DMS 273 (cell line): ENCODE measurements at regions not wholly inside any gene's neighbourhood (a gene's known extent, or its start where the extent isn't known, plus 50 kb on each side); places are given as distances from the start of the nearest gene placed in this dataset.

Source experiments
- DNase-seq: peaks from one replicate; lab custom pipeline; 2025; ENCODE audit not compliant: unreplicated experiment; lab: John Stamatoyannopoulos, UW

DNA sequence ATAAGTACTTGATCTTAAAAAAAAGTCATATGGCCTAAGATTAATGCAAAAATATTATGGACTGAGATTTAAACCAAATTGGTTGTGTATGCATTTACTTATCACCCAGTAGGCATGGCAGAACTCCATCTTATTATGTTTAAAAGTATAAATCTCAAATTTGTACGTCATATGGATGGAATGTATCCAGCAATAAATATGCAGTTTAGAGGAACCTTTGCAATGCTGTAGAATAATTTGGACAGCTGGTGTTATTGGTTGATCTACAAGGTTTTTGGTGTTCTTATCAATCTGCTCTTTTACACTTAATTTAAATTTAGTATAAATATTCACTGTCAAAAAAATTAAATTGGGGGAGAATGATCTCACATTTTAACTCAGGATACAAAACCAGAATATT, 640.2 kb downstream of the SATB2 start:
- DNase-seq, result no peak

DNA sequence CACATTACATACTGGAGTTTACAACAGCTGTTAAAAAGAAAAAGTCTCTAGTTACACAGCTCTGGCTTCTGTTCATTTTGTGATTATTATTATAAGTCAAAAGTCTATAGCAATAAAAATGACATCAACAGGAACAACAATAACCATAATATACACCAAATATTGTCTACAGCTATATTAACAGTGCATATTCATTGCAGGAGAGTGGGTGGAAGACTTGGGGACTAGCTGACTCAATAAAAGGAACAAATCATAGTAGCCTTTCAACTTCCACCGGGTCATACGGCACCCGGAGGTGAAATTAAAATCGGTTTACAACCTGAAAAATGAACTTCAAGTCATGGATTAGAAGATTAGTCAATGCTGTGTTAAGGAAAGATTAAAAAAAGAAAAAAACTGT, 642.1 kb downstream of the SATB2 start:
- no peak for DNase-seq

DNA sequence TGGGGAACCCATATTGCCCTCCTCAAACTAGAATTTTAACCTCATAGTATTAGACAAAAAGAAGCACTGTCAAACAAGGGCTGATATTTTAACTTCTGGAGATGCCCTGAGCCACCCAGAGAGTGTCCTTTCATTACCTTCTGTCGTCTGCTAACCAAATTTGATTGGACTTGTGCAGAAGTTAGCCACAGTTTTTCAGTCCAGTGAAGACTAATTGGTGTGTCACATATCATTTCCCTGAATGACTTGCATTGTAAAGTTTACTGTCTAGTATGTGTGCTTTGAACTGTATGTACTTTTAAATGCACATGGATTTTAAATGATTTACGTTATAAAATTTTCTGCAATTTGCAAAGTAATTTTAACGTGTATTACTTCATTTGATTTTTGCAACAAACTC, 646.5 kb downstream of the SATB2 start:
- DNase-seq, result no peak

DNA sequence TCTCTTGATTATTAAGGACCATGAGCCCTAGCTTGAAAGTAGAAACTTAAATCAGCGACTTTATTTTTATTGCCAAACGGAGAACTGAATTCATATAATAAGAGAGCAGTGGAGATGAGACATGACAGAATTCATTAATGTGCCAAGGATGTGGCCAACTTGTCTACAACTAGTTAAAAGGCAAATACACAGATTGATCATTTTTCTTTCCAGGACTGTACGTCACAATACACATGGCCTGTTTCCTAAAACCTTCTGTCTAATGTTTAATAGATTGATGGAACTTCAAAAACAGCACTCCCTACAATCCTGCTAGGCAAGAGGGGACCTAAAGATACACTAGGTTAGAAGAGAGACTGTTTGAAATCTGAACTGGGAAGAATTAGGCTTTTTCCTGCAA, 647.8 kb downstream of the SATB2 start:
- no peak for DNase-seq

DNA sequence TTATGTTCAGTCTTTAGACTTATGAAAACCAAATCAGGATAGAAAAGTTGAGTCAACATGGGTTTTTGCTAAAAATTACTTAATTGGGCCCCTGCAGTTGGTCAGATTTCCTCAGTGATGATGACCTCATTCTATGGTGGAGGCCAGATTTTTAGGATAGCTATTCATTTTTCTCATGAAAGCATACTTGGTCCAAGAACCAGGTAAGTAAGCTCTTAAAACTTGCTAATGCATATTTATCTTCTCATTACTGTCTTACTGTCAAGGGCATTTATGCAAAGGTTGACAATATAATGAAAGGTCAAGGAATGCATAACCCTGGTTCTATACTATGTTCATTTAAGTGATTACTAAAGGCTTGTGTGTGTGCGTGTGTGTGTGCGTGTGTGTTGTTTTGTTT, 650.6 kb downstream of the SATB2 start:
- DNase-seq, result no peak

DNA sequence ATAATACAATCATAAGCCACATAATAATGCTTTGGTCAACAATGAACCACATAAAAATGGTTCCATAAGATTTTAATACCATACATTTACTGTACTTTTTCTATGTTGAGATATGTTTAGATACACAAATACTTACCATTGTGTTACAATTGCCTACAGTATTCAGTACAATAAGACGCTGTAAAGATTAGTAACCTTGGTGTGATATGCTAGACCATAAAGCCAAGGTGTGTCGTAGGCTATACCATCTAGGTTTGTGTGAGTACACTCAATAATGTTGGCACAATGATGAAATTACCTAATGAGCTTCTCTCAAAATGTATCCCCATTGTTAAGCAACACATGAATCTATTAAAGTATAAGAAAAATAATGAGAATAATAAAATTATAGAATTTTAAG, 662.3 kb downstream of the SATB2 start:
- no peak for DNase-seq

DNA sequence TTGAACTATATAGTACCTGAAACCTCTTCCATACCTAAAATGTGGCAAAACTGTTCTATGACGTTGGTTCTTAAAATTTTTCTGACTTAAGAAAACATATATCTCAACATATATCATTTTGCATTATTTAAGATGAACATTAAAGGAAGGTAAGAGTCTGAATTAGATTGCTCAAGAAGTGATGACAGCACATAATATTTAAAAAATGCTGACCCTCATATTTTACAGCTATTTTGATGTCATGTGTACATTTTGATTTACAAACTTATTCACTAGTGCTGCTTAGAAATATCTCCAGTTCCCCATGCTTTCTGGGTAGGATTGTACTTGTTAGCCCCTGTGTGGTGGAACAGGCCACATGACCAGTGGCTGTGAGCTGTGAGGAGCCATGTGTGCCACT, 666.1 kb downstream of the SATB2 start:
- DNase-seq, result no peak

DNA sequence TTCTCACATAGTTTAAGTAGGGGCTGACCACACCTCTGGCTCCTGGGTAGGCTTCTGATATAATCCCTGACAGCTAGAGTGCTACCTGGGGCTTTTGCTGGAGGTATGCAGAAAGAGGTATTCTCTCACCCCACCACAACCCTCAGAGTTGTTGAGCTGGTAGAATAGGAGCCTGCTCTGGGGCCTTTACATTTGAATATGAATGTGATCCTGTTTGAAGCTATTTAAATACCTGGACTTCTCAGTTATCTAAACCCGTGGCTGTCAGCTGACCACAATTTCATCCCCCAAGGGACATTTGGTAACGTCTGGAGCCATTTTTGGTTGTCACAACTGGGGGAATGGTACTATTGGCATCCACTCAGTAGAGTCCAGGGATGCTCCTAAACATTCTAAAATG, 669.1 kb downstream of the SATB2 start:
- no peak for DNase-seq

DNA sequence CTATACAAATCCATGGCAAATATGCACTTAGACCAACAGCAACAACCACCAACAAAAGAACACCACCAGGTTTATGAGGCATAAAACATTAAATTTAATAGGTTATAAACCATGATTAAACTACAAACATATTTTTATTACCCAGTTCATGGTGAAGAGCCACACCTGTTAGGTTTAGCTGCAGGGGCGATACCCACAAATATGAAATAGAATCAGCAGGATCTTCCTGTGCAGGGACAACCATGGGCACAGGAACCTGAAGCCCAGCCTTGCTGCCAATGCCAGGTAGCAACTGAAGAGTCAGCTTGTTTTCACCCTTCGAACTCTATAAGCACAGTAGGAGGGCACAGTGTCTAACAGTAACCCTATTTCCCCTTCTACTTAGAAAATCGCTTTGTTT, 675.0 kb downstream of the SATB2 start:
- DNase-seq, result no peak

DNA sequence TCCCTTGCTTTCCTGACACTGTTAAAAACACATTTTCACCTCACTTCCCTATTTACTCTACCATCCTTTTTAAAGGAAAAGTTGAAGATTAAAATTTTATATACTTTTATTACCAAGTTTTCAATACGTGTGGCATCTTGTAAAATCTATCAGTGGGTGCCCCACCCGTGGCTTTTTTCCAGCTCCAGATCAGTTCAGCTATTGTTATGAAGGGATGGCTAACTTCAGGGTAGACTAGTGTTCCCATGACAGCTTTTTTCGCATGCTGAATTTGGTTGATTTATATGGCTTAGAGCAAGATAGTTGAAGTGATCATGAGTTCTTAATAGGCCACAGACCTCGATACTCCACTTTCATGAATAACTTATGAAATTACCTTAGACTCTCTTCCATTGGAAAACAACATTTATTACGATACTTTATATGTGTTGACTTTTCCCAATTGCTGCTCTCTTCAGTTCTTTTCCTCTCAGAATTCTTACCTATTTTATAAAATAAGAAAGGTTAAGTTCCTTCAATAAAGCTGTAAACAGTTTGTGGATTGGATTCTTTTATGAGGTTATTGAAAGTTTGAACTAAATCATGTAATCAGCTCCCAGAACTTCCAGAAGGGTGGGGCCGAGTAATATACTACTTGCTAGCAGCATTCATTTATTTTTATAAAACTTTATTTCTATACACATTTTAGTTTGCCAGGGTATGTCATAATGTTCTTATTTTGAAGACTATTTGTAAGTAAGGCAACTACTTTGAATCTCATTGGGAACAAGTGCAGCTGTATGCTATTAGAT, 680.9 kb downstream of the SATB2 start:
- DNase-seq, result no peak

DNA sequence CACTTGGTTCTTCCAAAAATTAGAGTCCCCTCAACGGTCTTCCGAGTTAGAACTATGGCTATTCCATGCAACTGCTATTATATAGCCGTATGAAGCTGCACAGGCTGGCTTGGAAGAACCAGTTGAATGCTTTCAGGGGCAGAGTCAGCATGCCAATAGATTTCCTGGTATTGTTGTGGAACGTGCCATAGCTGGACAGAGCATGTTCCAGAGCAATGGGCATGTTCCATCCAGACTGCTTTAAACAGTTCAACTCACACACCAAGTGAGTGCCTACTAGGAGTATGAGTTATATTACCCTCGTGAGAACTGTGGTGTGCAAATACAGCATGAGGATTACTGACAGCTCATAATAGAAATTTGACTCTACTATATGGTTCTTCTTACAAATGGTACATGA, 682.0 kb downstream of the SATB2 start:
- no peak for DNase-seq

DNA sequence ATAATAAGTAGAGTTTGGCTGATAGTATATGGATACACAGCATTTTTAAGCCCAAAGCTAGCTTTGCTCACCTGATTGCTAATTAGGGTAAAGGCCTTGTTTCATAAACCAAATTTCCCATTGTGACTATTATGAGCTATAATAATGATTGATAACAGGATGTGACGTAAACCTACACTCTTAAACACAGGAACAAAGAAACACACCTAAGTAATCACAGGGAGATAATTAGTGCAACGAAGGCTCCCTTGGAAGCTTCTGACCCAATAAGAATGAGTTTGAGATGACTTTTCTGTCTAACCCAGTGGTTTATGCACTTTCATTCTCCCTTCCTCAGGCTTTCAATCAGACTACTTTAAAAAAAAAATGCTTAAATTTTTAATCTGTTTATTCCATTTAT, 683.2 kb downstream of the SATB2 start:
- DNase-seq, result no peak

DNA sequence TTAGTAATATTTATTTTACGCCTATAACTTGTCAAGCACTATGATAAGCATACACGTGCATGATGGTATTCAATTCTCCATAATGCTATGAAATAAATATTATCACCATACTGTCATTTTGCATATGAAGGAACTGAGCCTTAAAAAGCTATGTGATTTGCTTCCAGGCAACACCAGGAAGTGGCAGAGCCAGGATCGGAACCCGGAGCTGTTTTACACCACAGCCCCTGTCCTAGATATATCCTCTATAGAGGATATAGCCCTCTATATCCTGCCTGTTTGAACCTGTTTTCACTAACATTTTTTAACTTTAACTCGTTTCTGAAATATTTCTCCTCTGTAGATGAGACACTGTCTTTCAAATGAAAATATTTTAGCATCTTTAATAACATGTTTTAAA, 690.0 kb downstream of the SATB2 start:
- no peak for DNase-seq

DNA sequence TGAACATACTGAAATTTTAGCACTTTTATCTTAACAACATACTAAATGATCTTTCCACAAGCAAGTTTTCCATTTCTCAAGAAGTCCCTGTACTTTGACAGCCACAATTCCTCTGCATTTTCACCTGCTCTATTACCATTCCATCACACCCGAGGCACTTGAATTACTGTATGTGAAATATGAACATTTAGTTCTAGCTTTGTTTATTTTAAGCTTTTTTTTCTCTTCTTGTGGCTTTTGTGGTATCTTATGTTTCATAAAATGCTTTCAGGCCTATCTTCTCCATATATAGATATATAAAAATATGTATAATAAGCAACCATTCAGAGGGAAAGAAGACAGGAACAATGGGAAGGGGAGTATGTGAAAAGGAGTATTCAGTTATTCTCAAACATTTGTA, 693.9 kb downstream of the SATB2 start:
- no peak for DNase-seq

DNA sequence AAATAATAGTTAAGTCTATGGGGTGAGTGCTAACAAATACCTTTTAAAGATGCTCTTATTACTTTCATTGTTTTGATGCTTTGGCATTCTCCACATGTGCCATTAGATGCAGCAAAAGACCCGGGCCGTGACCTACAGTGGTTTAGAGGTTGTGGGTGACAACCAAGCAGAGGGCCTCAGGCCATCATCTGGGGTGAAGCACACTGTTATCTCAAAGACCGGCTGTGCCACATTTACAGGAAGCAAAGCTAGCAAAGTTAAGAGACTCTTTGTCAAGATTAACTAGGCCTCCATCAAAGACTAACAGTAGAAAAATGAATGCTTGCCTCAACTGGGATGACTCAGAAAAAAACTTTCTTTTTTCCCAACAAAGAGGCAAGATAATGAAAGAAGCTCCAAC, 695.3 kb downstream of the SATB2 start:
- no peak for DNase-seq

DNA sequence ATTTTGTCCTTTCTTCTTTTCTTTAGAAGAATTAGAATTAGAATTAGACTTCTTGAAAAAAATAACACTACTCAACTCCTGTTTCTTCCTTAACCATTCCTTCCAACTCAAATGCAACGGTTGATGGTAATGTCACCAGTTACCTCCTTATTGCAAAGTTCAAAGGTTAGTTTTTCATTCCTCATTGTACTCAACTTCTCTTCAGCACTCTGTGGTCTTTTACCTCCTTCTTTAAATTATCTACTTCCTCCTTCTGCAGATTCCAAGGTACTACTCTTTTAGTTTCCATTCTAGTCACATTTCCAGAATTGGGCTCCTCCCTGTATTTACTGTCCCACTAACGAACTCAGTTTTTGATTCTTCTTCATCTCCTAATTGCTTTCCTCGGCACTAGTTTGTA, 700.7 kb downstream of the SATB2 start:
- no peak for DNase-seq

DNA sequence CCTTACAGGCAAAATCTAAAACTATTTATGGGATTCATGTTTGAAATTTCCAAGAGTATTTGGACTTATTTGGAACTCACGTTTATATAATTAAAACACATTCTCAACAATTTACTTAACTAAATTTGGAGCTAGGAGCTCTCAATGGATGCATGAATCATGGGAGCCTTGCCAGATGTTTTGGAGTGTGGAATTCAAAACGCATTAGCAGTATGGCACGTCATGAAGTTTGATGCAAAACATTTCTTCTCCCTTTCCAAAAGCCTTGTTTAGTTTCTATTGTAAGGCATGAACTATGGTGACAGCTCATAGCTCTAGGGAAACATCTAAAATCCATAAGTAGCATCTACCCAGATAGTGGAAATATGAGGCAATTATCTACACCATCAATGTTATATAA, 701.6 kb downstream of the SATB2 start:
- DNase-seq, result no peak

DNA sequence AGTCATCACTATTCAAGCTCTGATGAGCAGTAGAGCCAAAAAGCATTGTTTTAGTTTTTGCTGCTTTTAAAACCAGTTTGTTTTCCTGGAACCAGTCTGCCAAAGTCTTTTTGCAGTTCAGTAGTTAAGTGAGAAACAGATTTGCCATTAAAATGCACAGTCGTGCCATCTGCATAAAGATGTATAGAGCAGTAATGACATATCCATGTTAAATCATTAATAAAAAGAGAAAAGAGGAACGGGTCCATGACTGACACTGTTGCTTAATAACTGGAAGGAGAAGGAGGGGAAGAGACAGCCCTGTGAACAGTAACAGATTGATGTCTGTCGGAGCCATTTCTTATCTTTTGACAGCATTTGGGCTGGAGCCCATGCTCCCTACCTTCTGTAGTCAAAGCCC, 704.6 kb downstream of the SATB2 start:
- DNase-seq, result no peak

DNA sequence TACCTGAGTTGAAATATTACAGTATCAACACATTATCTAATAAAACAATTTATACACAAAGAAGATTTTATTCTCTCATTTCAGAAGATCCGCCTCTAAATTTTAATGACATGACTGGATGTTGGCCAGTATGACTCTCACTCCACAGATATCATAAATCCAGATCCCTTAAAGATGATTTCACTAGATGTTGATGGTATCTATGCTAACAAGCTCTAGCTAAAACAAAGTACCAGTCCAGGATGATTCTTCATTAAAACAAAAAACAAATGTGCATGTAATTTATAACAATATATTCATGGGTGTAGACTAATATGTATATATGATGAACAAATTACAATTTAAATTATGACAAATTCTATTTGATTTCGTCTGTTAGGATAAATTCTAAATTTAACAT, 708.4 kb downstream of the SATB2 start:
- no peak for DNase-seq

DNA sequence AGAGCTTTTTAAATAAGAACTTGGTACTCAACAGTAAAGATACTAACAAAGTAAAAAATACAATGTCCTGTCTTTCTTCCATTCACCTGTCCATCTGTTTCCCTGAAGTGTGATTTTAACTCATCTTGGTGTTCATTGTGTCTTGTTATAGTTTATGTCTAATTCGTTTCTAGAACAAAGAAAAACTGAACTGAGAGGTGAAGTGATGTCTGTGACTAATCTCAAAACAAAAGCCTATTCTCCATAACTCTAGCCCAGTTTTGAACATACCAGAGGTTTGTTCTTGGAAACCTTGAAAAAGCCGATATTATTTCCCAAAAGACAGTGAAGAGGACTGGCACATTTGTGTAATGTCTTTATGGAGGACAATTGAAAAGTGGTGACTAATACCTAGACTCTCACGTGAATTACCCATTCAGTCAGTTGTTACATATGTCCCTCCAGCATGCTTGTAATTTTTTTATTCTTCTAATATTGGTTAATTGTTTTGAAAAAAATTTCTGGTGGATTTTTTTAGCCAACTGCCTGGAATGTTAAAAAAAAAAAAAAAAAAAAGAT, 725.8 kb downstream of the SATB2 start:
- DNase-seq, result no peak

DNA sequence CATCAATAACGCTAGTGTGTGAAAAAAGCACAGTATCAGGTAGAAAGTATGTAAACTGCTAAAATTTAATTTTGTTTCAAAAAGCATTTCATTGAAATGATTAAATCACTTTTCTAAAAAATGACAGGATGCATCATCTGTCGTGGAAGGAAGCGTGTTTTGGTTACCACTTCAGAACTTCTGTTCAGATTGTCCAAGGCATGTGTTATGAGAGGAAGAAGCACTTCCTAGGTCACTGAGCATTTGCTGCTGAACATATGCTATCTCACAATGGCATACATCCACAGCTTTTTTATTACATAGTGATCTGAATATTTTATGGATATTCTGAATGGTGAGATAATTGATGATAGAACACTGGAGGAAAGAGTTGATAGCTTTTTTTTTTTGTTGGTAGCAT, 737.5 kb downstream of the SATB2 start:
- DNase-seq, result no peak

DNA sequence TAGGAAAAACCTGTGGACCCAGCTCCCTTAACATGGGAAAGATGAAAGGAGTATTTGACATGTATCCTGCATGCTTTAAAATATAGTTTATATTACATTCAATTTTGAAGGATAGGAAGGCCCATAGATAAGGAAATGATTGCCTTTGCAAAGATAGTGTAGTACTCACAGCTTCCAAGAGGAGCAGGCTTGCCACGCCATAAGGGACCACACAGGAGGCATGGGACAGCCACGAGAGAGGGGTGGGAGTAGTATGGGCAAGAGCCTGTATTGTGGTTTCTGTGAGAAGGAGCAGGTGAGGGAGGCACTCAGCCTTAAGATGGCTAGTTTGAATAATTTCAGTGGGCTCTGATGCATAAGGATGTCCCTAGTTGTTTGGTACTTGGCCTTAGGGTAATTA, 740.3 kb downstream of the SATB2 start:
- DNase-seq, result peak; percentile 2

DNA sequence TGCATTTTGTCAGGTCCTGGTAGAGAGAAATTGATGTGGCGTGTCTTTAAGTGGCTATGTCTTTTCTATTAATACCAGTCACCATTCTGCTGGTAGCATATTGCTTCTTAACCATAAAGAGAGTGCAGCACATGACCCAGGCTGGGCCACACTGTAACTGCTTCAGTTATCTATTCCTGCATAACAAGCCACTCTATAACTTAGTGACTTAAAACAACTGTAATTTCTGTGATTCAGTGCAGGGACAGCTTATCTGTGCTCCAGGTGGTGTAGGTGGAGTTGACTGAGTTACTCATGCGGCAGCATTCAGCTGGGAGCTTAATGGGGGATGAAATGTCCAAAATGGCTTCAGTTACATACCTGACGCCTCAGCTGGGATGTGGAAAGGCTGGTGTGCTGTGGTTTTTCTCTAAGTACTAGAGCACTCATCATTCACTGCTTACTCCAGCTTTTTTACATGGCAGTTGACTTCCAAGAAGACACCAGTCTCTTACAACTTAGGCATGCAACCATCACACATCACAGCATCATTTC, 742.4 kb downstream of the SATB2 start:
- no peak for DNase-seq
